Glutamatergic neuron (in vitro differentiated cells): ENCODE measurements at regions not wholly inside any gene's neighbourhood (a gene's known extent, or its start where the extent isn't known, plus 50 kb on each side); places are given as distances from the start of the nearest gene placed in this dataset.

Experiments
- DNase-seq: peaks from one replicate; pipeline ENCODE4 v3.0.0; 2022
- H3K27ac Mint-ChIP-seq: one replicate; pipeline ENCODE4 v1.8.0; 2020; ENCODE audit warnings: mild to moderate bottlenecking, mixed read lengths, inconsistent platforms; ENCODE audit not compliant: unreplicated experiment
- H3K27me3 Mint-ChIP-seq: one replicate; pipeline ENCODE4 v1.8.0; 2020; ENCODE audit warnings: mild to moderate bottlenecking, moderate library complexity, mixed read lengths, inconsistent platforms; ENCODE audit not compliant: unreplicated experiment
- H3K36me3 Mint-ChIP-seq: one replicate; pipeline ENCODE4 v1.8.0; 2020; ENCODE audit warnings: mild to moderate bottlenecking, mixed read lengths, inconsistent platforms; ENCODE audit not compliant: unreplicated experiment
- H3K4me1 Mint-ChIP-seq: one replicate; pipeline ENCODE4 v1.8.0; 2020; ENCODE audit warnings: mild to moderate bottlenecking, low read depth, mixed read lengths, inconsistent platforms; ENCODE audit not compliant: unreplicated experiment
- H3K4me3 Mint-ChIP-seq: one replicate; pipeline ENCODE4 v1.8.0; 2020; ENCODE audit warnings: mild to moderate bottlenecking, mixed read lengths, inconsistent platforms; ENCODE audit not compliant: unreplicated experiment
- H3K9me3 Mint-ChIP-seq: one replicate; pipeline ENCODE4 v1.8.0; 2020; ENCODE audit warnings: mild to moderate bottlenecking, moderate library complexity, mixed read lengths, inconsistent platforms; ENCODE audit not compliant: unreplicated experiment
- TF ChIP-seq, protein P1 (sequence below): fragments of 200-600 bp; sonication (generic); IDR thresholded peaks from one replicate; pipeline ENCODE4 v1.5.0; 2021; ENCODE audit not compliant: partially characterized antibody, unreplicated experiment

DNA sequence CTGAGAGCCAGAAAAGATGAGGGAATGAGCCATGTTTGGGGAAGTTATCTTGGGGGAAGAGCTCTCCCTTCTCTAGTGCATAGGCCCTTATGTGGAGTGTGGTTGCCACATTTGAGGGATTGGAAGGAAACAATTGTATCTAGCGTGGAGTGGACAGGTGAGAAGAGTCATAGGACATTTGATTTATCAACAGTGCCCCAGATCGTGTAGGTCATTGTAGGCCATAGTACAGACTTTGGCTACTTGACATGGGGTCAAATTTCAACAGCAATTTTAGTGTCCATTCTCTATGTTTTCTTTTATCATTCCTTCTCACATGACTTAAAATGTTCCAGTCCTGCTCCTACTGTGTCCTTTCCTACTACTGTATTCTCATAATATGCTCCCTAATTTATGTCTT, 1182.8 kb downstream of the SORCS1 start:
- H3K4me3 Mint-ChIP-seq = no peak overlapping the region
- no peak for DNase-seq
- H3K27me3 Mint-ChIP-seq = peaks cover 6% of the 10 kb centered on the region
- no peaks in the 10 kb centered on the region for H3K9me3 Mint-ChIP-seq
- no peak overlapping the region for H3K27ac Mint-ChIP-seq
- H3K36me3 Mint-ChIP-seq = no peaks in the 10 kb centered on the region
- H3K4me1 Mint-ChIP-seq = peaks cover 12% of the 10 kb centered on the region
- TF ChIP-seq, protein P1, sequence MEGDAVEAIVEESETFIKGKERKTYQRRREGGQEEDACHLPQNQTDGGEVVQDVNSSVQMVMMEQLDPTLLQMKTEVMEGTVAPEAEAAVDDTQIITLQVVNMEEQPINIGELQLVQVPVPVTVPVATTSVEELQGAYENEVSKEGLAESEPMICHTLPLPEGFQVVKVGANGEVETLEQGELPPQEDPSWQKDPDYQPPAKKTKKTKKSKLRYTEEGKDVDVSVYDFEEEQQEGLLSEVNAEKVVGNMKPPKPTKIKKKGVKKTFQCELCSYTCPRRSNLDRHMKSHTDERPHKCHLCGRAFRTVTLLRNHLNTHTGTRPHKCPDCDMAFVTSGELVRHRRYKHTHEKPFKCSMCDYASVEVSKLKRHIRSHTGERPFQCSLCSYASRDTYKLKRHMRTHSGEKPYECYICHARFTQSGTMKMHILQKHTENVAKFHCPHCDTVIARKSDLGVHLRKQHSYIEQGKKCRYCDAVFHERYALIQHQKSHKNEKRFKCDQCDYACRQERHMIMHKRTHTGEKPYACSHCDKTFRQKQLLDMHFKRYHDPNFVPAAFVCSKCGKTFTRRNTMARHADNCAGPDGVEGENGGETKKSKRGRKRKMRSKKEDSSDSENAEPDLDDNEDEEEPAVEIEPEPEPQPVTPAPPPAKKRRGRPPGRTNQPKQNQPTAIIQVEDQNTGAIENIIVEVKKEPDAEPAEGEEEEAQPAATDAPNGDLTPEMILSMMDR = no peak

DNA sequence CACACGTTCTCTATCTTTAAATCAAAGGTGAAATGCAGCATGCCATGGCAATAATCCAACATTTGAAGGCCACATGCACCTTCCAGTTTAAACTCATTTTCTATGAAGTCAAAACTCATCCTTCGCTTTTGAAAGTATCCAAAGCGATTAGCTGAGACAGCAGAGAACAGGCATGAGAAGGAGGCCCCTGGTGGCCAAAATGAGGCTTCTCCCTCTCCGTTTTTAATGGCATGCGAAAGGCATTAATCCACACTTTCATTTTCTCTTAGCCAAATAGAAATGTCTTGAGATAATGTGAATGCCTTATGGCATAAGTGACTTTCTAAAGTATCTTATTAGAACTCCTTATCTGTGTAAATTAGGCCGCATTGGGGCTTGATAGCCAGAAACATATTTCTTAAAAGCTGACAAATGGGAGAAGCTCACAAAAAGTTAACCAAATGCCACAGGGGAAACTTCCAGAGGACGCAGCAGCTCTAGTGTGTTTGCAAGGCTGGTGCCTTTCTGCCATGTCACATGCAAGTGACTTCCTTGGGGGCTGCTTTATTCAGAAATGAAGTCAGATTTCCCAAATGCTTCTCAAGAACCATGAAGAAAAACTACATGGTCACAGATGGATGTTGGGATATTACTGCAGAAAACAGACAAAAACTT, 1189.6 kb downstream of the SORCS1 start:
- H3K27ac Mint-ChIP-seq = peak overlapping the region; percentile 99
- peak overlapping the region; percentile 76 for H3K4me3 Mint-ChIP-seq
- DNase-seq = peak; percentile 54

DNA sequence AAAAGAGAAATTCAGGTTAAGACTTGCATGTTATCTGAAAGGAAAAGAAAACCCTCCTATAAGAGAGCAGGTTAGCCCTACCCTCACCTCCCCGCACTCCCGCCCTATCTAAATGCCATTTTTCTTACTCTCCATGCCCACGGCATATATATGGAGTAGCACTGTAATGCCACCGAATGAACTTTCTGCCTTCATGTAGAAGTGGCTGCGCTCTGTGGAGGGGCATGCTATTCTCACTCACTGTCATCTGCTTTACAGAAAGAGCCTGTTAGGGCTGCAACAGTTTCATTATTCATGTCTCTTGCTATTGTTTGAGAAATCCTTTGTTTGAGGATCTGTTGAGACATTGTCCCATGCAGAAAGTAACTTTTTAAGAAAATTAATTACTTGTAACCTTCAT, 1190.6 kb downstream of the SORCS1 start:
- Mint-ChIP-seq H3K36me3 (no peaks in the 10 kb centered on the region), H3K4me3 (peak overlapping the region; percentile 81), H3K27me3 (no peaks in the 10 kb centered on the region), H3K4me1 (peaks cover 57% of the 10 kb centered on the region), H3K27ac (peak overlapping the region; percentile 99), H3K9me3 (peaks cover 3% of the 10 kb centered on the region)
- no peak for DNase-seq
- TF ChIP-seq, protein P1 = no peak

More for the DNA sequence above, 1189.6 kb downstream of the SORCS1 start:
- H3K36me3 Mint-ChIP-seq = no peaks in the 10 kb centered on the region
- TF ChIP-seq, protein P1 = peak; percentile 69
- H3K9me3 Mint-ChIP-seq = peaks cover 3% of the 10 kb centered on the region
- peaks cover 48% of the 10 kb centered on the region for H3K4me1 Mint-ChIP-seq
- no peaks in the 10 kb centered on the region for H3K27me3 Mint-ChIP-seq

DNA sequence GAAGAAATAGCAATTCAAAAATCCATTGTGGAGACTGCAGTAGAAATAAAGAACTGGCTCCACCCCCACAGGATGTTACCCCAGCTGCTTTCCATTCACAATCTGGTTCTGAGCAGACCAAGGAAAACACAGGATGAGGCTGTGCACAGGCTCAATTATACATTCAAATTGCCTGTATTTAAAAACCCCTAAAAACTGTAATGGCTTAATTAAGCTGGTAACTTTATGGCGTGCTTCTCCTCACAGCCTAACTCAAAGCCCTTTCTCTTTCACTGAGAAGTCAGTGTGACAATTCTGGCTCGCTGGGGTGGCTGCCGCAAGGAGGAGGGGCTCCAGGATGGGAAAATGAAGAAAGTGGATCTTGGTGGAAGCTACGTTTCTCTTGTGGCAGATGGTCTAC, 1191.1 kb downstream of the SORCS1 start:
- peak overlapping the region; percentile 99 for H3K27ac Mint-ChIP-seq
- peak; percentile 41 for DNase-seq
- H3K4me3 Mint-ChIP-seq = peak overlapping the region; percentile 81
- H3K27me3 Mint-ChIP-seq = no peaks in the 10 kb centered on the region
- no peaks in the 10 kb centered on the region for H3K36me3 Mint-ChIP-seq
- TF ChIP-seq, protein P1 = no peak
- peaks cover 3% of the 10 kb centered on the region for H3K9me3 Mint-ChIP-seq
- H3K4me1 Mint-ChIP-seq = peaks cover 58% of the 10 kb centered on the region

DNA sequence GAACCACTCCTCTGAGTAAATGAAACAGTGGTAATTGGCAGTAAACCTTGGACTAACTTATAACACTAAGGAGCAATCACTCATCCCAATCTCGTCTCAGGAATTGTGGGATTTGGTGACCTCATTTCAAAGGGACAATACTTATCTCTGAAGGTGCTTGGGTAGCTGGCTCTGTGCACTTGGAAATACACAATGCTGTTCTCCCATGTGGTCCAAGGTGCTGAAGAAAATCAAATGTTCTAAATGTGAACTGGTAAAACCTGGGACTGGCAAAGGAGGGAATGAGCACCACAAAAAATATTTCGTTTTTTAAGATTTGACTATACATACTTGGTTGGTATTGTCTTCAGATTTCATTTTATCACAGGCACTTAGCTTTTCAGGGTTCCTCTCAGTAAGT, 1193.0 kb downstream of the SORCS1 start:
- DNase-seq = no peak
- H3K9me3 Mint-ChIP-seq = peaks cover 3% of the 10 kb centered on the region
- peaks cover 68% of the 10 kb centered on the region for H3K4me1 Mint-ChIP-seq
- no peaks in the 10 kb centered on the region for H3K36me3 Mint-ChIP-seq
- no peak overlapping the region for H3K27ac Mint-ChIP-seq
- H3K4me3 Mint-ChIP-seq = no peak overlapping the region
- TF ChIP-seq, protein P1 = no peak
- H3K27me3 Mint-ChIP-seq = no peaks in the 10 kb centered on the region
